Activated CD4-positive, alpha-beta T cell treated with anti-CD3 and anti-CD28 coated beads, Interleukin-2, amount 50 U/mL, for 1 hour (primary cell): ENCODE measurements at regions not wholly inside any gene's neighbourhood (a gene's known extent, or its start where the extent isn't known, plus 50 kb on each side); places are given as distances from the start of the nearest gene placed in this dataset.

Source experiments
- DNase-seq: peaks from one replicate; pipeline ENCODE4 v3.0.0-alpha.2; 2020

- DNase-seq = no peak
These were observed 268.9 kb upstream of the KCNIP4 start for GRCh38 chr4:22217480-22217879.

DNA sequence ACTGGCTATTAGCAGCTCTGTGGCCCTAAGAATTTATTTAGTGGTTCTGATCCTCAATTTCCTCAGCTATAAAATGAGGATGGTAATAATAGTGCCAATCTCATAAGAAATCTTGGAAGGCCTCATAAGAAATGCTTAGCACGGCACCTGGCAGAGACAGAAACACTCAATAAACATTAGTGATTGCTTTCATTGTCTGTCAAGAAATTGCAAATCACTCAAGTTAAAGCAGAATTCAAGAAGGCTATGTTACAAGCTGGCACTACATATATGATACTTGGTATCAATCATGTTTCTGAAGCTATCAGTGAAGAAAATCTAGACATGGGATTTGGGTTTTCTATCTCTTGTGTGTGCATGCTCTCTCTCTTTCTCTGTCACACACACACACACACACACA is 267.7 kb upstream of the KCNIP4 start:
- DNase-seq = no peak

DNA sequence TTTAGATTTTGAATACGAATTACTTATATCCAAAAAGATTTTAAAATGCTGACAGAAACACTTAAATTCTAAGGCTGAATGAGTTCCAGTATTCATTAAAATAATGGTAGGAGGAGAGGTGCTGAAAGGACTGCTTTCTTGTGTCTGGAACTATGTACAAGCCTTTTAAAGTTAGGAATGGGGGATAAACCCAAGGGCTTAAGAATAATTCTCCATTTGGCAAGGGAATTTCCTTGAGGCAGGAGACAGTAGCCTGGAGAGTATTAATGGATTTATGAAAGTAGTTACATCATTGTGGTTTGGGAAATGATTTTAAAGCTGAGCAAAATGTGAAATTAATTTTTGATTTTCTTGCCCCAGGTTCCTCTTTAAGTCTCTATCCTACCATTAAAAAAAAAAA is 266.5 kb upstream of the KCNIP4 start:
- DNase-seq = no peak

GRCh38 chr4:22203711-22204011 is 255.1 kb upstream of the KCNIP4 start:
- no peak for DNase-seq

- no peak for DNase-seq
These were observed 254.6 kb upstream of the KCNIP4 start for GRCh38 chr4:22202975-22203710.

GRCh38 chr4:22202246-22202974 is 253.8 kb upstream of the KCNIP4 start:
- DNase-seq = no peak

- DNase-seq = no peak
These were observed 252.7 kb upstream of the KCNIP4 start for GRCh38 chr4:22201256-22201655.

GRCh38 chr4:22196551-22196950 is 248.0 kb upstream of the KCNIP4 start:
- DNase-seq = no peak

DNA sequence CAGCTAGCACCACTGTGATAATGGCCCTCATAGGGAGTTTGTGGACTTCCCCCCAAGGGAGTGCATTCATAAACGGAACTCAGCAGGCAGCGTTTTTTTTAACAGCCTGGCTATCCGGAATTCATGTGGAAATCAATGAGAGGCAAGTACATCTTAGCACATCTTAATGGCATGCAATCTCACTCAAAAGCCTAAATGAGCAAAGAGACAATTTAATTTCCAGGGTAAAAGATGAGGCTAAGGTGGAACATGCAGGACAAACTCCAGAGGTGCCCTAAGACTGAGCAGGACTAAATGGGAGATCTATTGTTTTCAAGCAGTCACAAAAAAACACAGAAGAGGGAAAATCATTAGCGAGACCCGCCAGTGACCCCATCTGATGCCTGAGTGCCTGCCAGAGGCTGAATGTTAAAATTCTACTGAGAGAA is 243.5 kb upstream of the KCNIP4 start:
- no peak for DNase-seq

DNA sequence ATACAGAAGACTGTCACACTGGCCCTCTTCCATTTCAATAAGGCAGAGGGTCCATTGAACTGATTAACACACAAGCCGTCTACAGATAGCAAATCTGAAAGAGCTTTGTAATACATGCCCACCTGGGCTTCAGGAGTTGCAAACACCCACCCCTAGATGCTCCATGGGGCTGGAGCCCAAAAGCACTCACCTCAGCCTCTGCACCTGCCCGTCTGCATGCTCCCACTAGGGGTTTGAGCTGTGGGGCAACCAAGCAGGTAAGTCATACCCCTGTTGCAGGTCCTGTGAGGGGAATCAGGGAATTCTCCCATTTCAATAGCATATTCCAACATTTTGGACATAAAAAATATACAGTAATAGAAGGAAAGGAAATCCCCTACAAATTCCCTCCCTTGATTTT is 243.0 kb upstream of the KCNIP4 start:
- DNase-seq = no peak

GRCh38 chr4:22190855-22191254 is 242.3 kb upstream of the KCNIP4 start:
- DNase-seq = no peak

DNA sequence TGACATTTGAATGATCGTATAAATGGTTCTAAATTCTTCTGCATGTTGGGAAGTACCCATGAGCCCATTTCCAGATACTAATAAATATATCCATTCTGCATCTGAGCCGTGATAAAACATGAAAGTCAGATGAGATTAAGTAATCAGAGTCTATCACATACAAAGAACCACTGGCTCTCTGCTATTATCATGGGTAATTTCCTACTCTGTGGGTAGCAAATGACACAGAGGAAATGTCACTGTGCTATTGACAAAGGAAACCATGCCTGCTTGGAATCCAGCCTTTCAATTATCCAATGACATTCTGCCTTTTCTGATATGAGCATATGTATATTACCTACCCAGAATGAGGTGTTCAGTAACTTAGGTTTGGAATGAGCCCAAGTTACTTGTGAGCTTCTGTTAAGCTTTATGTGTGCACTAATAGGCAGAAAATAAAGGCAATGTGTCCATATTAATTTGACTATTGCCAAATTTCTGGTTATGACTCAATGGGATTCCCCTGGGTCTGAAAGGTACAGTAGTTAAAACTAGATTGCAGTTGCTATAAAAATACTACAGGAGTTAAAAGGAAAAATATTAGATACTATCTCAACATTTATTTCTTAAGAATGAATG is 238.7 kb upstream of the KCNIP4 start:
- no peak for DNase-seq

DNA sequence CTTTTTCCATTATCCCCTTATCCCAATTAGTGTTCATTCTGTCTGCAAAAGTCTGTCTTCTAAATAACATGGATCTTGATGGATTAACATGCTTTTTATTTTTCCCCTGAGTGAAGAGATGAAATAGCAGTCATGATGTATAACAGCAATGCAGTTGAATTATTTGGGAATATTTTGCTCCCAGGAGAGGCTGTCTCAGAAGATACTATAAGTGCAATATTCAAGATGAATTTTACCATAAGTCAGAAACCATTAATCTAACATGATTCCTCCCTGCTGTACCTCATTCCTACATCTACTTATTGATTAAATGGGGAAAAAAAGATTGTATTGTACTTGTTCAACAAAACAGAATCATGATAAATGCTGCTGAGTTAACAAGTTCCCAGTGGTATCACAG is 233.2 kb upstream of the KCNIP4 start:
- DNase-seq = no peak

DNA sequence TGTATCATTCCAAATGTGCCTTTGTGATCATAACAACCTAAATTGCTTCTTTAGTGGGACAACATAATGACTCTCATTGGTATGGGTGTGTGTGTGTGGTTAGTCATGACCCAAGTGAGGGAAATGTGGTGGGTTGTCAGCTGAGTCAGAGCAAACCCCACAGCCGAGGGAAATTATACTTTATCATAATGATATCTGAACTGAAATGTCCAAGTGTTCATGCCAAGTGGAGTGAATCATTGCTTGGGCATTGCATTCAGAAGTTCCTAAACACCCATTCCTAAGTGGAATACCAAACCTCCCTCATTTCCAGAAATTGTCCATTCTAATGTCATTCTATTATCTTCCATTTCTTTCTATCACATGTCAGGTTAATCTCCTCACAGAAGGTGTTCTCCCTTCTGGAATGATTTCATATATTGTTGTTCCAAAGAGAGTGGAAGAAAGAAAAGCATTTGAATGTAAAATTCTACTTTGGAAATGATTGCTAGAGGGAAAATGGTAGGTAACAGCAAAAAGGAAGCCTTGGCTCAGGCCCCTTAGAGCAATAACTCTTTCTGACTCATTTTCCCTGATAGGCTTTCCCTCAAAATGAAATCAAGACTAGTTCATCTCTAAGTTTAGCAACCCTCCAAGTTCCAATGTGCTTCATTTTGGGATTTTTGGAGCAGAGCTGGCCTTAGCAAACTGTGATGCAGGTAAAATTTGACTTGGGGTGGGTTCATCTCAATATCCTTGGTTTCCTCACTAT is 230.7 kb upstream of the KCNIP4 start:
- no peak for DNase-seq

DNA sequence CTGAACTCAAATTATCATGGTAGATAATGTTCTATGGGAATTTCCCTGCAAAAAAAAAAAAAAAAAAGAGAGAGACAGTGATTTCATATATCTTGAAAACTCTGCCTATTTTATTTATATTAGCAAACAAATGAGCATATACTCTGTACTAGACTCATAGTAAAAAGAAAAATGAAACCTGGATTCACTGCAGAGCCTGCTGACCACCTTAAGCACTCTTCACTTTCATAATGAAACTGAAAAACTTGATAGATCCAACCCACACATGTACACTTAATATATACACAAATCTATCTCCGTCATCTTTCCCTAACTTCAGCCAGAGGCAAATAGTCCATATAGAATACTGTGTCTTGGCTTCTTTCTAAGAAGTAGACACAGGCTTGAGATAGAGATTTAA is 226.1 kb upstream of the KCNIP4 start:
- DNase-seq = no peak

GRCh38 chr4:22170353-22170752 is 221.8 kb upstream of the KCNIP4 start:
- no peak for DNase-seq

- DNase-seq = no peak
These were observed 218.6 kb upstream of the KCNIP4 start for GRCh38 chr4:22167201-22167600.

GRCh38 chr4:22162454-22162853 is 213.9 kb upstream of the KCNIP4 start:
- DNase-seq = no peak

DNA sequence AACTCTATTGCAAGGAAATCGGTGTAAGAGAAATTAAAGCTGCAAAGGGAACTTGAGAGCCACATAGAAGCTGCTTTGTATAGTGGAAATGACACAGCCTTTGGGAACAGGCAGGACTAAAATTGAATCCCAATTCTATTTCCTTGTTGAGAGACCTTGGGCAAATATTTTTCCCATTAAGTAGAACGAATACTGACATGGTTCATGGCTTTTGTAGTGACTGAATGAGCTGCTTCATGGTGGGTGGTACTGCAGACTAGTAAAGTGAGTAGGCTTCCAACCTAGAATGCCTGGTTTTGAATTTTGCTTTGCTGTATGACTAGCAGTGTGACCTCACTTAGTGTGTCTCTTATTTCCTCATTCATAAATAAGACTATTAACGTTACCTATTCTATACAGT is 182.2 kb upstream of the KCNIP4 start:
- no peak for DNase-seq

GRCh38 chr4:22129454-22130029 is 181.0 kb upstream of the KCNIP4 start:
- DNase-seq = no peak

GRCh38 chr4:22122062-22122461 is 173.5 kb upstream of the KCNIP4 start:
- no peak for DNase-seq

- no peak for DNase-seq
These were observed 166.7 kb upstream of the KCNIP4 start for GRCh38 chr4:22115262-22115661.

- no peak for DNase-seq
These were observed 155.2 kb upstream of the KCNIP4 start for GRCh38 chr4:22103768-22104167.
